GM19324 (cell line): ENCODE measurements at regions not wholly inside any gene's neighbourhood (a gene's known extent, or its start where the extent isn't known, plus 50 kb on each side); places are given as distances from the start of the nearest gene placed in this dataset.

Experiments used
- ATAC-seq: cut with Tn5 transposase; IDR thresholded peaks from one replicate; pipeline ENCODE4 v1.9.1; 2021; ENCODE audit warnings: mild to moderate bottlenecking, moderate library complexity; ENCODE audit not compliant: unreplicated experiment, low FRiP score

DNA sequence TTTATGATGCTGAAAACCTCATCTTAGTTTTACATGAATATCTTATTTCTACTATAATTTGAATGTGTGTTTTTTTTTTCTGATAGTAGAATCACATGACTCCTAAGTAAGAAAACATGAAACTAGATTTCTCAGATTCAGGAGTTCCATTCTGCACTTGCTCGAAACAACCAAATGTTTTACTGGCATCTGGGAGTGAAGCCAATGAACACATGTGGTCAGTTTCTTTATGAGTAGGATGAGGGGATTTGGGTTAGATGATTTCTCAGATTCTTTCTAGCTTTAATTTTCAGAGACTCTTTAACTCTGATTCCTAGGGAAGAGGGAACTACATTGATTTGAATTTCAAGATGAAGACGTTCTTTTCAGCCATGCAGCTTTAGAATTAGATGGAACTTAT, 225.0 kb upstream of the NT5C1B start:
- ATAC-seq: no peak

GRCh38 chr2:18804536-18804935, 215.2 kb upstream of the NT5C1B start:
- ATAC-seq: no peak

GRCh38 chr2:18803141-18803939, 214.0 kb upstream of the NT5C1B start:
- no peak for ATAC-seq

- no peak for ATAC-seq
These were observed 211.0 kb upstream of the NT5C1B start for GRCh38 chr2:18800240-18800971.

DNA sequence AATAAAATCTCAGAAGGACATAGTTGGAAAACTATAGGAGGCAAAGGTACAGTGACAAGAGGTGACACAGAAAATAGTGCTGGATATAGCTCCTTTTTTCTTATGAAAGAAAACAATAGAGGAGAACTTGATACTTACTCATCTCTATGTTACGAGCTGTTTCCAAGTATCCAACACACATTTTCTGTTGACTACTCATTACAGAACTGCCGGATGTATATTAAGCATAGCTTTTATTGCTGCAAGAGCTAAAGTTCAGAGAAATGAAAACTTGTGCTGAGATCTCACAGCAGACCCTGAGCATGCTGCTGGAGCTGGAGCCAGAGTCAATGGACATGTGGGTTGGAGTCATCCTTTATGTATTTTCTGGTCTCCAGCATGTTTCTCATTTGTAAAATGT, 210.0 kb upstream of the NT5C1B start:
- no peak for ATAC-seq

DNA sequence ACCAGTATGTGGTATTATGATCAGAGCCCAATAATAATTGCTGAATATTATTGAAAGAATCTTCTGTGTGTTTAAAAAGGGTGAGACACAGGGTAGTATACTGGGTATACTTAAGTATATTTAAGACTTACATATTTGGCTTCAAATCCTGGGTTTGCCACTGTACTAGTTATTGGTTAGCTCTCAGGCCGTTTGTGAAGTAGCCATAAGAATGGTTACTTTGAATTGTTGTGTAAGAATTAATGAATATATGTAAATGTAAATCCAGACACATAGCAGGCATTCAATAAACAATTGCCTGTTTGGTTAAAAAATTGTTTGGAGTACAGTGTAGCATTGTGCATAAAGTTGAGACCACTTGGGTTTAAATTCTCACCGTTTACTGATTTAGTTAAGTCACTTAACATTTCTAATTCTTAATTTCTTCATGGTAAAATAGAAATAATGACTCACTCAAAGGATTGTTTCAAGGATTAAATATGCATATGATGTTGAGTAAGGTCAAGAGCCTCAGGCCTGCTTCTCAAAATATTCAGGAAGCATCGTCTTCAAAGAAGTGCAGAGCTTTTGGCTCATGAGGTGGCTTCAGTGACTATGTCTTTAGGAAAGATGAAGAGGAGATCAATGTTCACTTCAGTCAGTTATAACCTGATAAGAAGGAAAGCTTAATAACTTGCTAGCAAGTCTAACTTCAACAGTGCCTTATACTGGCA, 207.9 kb upstream of the NT5C1B start:
- ATAC-seq: no peak

DNA sequence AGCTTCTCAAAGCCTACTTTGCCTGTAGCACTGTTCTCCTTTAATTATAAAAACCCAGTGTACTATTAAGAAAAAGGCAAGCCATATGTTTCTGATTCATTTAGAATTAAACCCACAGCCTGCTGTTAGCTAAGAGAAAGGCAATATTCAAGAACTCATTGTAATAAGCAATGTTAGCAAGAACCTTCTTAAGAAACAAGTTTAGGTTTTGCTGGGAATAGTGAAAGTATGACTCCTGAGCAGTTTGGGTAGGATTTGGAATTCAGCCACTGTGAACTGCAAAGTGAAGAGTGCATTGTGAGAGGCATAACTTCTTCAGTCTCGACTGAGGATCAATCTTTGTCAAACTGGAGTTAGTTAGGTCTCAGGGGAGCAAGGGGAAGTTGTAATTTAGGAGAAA, 206.5 kb upstream of the NT5C1B start:
- ATAC-seq: no peak

- no peak for ATAC-seq
These were observed 203.3 kb upstream of the NT5C1B start for GRCh38 chr2:18792684-18793083.

DNA sequence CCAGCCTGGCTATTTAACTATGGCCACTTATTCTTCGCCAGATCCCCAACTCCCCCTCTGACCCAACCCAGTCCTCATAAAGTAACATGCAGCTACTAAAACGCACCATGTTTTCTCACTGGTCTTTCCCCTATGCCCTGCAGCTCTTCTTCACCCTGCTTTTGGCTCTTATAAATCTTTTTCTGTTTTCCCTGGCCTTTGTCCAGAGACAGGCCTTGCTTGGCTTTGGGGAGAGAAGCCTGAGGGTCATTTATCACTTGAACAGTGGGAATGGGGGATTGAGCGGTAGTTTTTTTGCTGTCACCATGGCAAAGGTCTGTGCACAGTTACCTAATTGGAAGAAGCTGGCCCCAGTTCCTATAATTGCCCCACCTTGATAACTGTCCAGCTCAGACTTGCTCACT, 202.9 kb upstream of the NT5C1B start:
- ATAC-seq: no peak

DNA sequence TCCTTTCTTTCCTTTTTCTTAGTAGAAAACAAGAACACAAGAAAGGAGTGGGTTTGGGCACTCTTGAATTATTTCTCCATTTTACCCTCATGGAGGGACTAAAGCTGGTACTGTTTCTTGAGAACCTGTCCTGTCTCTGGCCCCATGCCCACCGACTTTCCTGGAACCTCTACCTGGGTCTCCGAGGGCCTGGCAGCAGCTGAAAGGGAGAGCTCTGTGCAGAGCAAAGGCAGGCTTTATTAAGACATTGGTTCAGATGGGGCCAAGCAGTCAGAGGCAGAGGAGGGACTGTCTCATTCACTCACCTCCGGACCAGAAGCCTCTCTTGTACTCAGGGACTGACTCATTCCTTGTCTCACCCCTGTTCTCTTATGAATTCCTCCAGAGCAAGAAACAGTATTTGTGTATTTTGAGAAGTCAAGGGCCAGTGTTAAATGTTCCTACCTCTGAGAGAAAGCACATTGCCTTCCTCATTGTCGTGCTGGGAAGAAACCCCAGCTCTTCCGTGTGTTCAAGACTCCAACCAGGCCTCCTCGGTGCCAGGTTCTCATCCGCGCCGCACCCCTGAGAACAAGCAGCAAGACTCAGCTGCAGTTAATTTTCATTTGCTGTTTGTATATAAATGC, 201.9 kb upstream of the NT5C1B start:
- no peak for ATAC-seq

DNA sequence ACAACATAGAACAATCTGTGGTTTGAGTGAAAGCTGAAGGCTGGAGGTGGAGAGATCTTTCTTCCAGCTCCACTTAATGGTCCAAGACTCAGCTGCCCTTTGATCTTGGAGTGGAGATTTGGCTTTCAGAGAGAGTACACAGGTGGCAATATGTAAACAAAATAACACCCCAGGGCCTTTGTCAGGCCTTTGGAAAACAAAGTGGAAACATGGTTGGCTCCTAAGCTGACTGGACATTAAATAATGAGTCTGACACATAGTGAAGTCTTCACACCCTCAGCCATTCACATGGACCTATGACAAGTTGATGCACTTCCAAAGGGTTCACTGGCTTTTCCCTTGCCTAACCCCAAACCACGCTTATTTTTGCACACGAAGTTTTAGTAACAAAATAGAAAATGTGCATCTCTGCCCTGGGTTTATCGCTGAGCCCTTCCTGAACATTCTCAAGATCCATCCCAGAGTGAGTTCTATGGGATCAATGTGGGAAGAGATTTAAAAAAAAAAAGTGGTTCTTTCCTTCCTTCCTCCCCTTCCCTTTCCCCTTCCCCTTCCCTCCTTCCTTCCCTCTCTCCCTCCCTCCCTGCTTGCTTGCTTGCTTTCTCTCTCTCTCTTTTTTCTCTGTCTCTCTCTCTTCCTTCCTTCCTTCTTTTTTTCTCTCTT, 201.3 kb upstream of the NT5C1B start:
- no peak for ATAC-seq

DNA sequence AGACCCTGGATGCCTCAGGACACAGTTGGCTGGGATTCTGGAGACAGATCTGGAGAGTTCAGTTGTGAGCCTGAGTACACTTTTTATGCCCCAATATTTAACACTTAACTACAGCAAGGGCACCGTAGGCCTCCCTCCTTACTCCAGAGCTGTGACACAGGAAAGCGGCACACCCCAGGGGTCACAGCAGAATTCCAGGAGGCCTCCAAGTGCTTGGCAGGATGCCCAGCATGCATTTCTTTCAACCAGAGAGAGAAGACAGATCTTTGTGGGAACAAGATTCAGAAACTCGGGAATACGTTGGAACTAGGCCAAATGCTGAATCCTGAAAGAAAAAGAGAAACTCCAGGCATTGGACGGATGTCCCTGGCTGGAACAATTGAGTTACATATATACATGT, 199.2 kb upstream of the NT5C1B start:
- ATAC-seq: no peak

- no peak for ATAC-seq
These were observed 198.4 kb upstream of the NT5C1B start for GRCh38 chr2:18787726-18788125.

DNA sequence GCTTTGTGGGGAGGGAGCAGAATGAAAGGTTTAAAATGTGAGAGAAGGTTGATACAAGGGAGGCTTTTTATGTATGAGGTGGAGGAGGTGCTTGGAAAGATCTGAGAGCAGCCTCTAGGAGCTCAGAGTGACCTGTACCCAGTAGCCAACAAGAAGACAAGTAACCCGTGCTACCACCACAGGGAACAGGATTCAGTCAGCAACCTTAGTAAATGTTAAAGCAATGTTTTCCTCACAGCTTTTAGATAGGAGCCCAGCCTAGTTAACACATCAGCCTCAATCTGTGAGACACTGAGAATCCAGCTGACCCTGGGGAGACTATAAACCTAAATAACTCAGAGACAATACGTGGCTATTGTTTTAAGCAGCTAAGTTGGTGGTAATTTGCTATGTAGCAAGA, 194.9 kb upstream of the NT5C1B start:
- ATAC-seq: no peak

DNA sequence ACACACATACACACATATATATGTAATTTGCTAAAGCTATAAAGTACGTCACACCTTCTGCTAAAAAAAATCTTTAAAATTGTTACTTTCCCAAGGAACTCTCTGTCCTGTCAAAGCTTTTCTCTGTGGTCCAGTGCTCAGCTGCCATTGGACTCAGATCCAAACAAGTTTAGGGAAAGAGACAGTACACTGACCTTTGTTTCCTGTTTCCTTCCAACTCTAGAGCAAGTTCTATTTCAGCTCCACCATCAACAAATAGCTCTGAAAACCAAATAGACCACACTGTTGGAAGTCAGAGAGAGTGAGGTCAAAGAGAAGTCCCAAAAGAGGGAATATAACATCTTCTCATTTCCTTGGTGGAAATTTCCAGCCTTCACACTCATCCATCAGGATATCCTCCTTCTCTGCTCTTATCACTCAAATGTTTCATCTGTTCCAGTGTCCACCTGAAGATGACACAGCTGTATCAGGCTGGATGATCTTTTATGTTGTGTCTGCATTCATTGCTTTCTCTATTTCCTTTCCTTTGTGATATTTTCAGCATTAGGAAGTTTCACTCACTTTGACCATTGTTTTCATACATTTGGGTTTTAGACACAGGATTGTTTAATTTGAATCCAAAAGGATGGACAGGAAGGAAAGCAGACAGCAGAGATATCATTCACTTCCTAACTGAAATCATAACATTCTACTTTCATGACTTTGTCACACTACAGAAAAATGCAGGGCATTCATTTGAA, 192.3 kb upstream of the NT5C1B start:
- no peak for ATAC-seq

- no peak for ATAC-seq
These were observed 188.0 kb upstream of the NT5C1B start for GRCh38 chr2:18777250-18777812.

- no peak for ATAC-seq
These were observed 181.8 kb upstream of the NT5C1B start for GRCh38 chr2:18771212-18771611.

DNA sequence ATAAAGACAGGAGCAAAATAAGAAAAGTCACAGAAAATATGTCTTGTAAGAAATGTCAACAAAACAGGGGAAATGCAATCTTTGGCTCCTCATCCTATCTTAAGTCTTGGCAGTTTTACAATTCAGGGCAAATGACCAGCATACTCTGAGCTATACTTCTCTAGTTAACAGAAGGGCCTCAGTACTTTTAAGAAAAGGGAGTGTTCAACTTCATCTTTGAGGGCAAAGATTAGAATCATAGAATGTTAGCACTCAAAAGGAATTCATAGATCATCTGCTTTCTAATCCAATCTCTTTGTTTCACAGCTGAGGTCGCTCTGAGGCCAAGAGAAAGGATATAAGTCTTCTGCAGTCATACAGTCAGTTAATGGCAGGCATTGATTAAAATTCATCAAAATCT, 174.0 kb upstream of the NT5C1B start:
- no peak for ATAC-seq

GRCh38 chr2:18762667-18763066, 173.3 kb upstream of the NT5C1B start:
- no peak for ATAC-seq
